ENCODE measurements at regions not wholly inside any gene's neighbourhood (a gene's known extent, or its start where the extent isn't known, plus 50 kb on each side); places are given as distances from the start of the nearest gene placed in this dataset.

DNA sequence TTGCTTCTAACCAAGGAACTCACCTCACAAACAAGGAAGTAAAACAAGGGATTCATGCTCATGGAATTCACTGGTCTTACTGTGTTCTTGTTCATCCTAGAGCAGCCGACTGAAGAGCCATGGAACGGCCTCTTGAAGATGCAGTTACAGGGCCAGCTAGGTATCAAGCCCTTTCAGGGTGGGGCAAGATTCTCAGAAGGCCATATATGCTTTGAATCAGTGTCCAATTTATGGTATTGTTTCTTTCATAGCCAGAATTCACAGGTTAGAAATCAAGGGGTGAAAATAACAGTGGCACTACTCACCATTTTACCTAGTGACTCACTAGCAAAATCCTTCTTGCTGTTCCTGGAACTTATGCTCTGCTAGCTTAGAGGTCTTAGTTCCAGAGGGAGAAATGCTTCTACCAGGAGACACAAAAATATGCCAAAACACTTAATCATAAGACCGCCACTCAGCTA lies 159.5 kb upstream of the CDH10 start:
- H3K4me3 ChIP-seq (ENCODE audit: low read depth, low read length) = no peak overlapping the region
- TF ChIP-seq CTCF (IDR thresholded peaks at IDR 0.05; ENCODE audit: borderline replicate concordance, insufficient read depth, low read depth, low read length) = no peak

DNA sequence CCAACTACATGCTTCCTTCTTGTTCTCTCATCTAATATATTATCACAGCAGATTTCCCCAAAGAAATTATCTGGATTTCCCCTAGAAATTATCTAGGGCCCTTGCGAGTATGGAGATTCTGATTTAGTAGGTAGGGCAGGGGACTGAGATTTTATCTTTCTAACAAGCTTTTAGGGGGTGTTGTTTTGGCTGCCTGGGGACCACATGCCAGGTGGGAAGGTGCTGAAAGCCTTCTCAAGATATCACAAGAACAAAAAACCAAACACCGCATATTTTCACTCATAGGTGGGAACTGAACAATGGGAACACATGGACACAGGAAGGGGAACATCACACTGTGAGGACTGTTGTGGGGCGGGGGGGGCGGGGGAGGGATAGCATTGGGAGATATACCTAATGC lies 146.5 kb upstream of the CDH10 start:
- no peak overlapping the region for H3K4me3 ChIP-seq (ENCODE audit: low read depth, low read length)
- no peak for TF ChIP-seq CTCF (IDR thresholded peaks at IDR 0.05; ENCODE audit: borderline replicate concordance, insufficient read depth, low read depth, low read length)

- H3K4me3 ChIP-seq (ENCODE audit: low read depth, low read length) = no peak overlapping the region
- no peak for TF ChIP-seq CTCF (IDR thresholded peaks at IDR 0.05; ENCODE audit: borderline replicate concordance, insufficient read depth, low read depth, low read length)
Observed at GRCh38 chr5:24789611-24790351, 145.0 kb upstream of the CDH10 start.

- no peak for TF ChIP-seq CTCF (IDR thresholded peaks at IDR 0.05; ENCODE audit: borderline replicate concordance, insufficient read depth, low read depth, low read length)
- no peak overlapping the region for H3K4me3 ChIP-seq (ENCODE audit: low read depth, low read length)
Observed at GRCh38 chr5:24788829-24789514, 144.2 kb upstream of the CDH10 start.

DNA sequence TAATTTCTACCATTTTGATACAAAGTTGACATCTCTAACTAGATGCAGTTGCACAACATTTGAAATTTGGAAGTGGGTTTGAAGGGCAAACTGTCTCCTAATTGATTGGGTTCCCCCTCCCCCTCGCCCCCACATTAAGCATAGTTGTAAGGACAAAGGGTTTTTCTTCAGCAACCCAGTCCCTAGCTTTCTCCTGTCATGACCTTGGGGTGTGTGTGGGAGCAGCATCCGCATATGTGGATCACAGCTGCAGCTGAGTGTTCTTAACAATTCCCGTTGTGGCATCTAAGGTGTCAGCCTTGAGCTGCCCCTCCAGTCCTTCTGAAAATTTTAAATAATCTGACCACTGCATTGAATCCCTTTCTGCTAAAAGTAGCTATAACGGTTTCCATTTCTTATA lies 141.3 kb upstream of the CDH10 start:
- TF ChIP-seq CTCF (IDR thresholded peaks at IDR 0.05; ENCODE audit: borderline replicate concordance, insufficient read depth, low read depth, low read length) = no peak

DNA sequence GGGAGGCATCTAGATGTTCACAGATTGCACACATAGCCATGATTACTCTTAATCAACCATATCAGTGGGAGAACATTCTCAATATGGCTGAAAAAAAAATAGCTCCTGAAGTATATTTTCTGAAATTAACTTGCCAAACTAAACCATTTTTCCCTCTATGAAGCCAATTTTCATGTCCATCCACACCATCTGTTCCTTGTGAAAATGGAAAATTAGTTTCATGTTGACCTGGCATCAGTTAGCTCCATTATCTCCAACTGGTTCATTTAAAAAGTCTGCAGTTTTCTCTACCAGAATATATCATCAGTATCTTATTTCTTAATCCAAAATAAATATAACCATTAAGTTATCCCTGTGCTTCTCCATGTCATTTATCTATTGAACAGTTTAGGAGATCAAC lies 138.8 kb upstream of the CDH10 start:
- no peak overlapping the region for H3K4me3 ChIP-seq (ENCODE audit: low read depth, low read length)
- no peak for TF ChIP-seq CTCF (IDR thresholded peaks at IDR 0.05; ENCODE audit: borderline replicate concordance, insufficient read depth, low read depth, low read length)

More for the DNA sequence above, 141.3 kb upstream of the CDH10 start:
- no peak overlapping the region for H3K4me3 ChIP-seq (ENCODE audit: low read depth, low read length)

DNA sequence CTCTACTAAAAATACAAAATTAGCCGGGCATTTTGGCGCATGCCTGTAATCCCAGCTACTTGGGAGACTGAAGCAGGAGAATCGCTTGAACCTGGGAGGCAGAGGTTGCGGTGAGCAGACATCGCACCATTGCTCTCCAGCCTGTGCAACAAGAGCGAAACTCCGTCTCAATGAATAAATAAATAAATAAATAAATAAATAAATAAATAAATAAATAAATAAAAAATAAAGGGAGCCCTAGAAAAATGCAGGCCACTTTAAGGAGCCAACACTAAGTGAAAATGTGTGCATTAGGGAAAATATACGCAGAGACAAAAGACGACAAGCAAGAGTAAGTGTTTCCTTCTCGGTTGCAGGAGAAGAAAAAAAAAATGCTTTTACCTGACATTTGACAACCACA lies 132.6 kb upstream of the CDH10 start:
- H3K4me3 ChIP-seq (ENCODE audit: low read depth, low read length) = no peak overlapping the region
- no peak for TF ChIP-seq CTCF (IDR thresholded peaks at IDR 0.05; ENCODE audit: borderline replicate concordance, insufficient read depth, low read depth, low read length)

Measured in GM12875 (cell line).